Activated T-helper 2 cell treated with anti-CD3 and anti-CD28 coated beads, Interferon-gamma antibody, Interleukin-2, Interleukin-4, amounts not matched to agents 10 μg/mL and 5 μg/mL and 100 μg/mL, durations not matched to agents 14 hours and 24 hours and 36 hours (primary cell): ENCODE measurements at regions not wholly inside any gene's neighbourhood (a gene's known extent, or its start where the extent isn't known, plus 50 kb on each side); places are given as distances from the start of the nearest gene placed in this dataset.

Experiments used
- DNase-seq: peaks from one replicate; pipeline ENCODE4 v3.0.0; 2021; ENCODE audit warnings: low spot score
- H3K27ac Mint-ChIP-seq: one replicate; pipeline ENCODE4 v1.8.0; 2021; ENCODE audit warnings: mixed read lengths
- H3K27me3 Mint-ChIP-seq: one replicate; pipeline ENCODE4 v1.8.0; 2021; ENCODE audit warnings: low read depth, mixed read lengths
- H3K36me3 Mint-ChIP-seq: one replicate; pipeline ENCODE4 v1.8.0; 2021; ENCODE audit warnings: low read depth, mixed read lengths
- H3K4me1 Mint-ChIP-seq: one replicate; pipeline ENCODE4 v1.8.0; 2021; ENCODE audit warnings: low read depth, mixed read lengths
- H3K4me3 Mint-ChIP-seq: one replicate; pipeline ENCODE4 v1.8.0; 2021; ENCODE audit warnings: low read depth, mild to moderate bottlenecking, moderate library complexity, mixed read lengths
- H3K9me3 Mint-ChIP-seq: one replicate; pipeline ENCODE4 v1.8.0; 2021; ENCODE audit warnings: mixed read lengths
- intact Hi-C: fragments of 100-400 bp; cut with micrococcal nuclease; formaldehyde crosslinking; loops from one replicate; pipeline ENCODE4 v1.15.1; 2023

- H3K4me3 Mint-ChIP-seq: no peak overlapping the region
- intact Hi-C loops: no loop called here
- H3K9me3 Mint-ChIP-seq: peaks cover 22% of the 10 kb centered on the region
- H3K27me3 Mint-ChIP-seq: no peaks in the 10 kb centered on the region
- no peaks in the 10 kb centered on the region for H3K36me3 Mint-ChIP-seq
- DNase-seq: no peak
- H3K27ac Mint-ChIP-seq: no peak overlapping the region
- no peaks in the 10 kb centered on the region for H3K4me1 Mint-ChIP-seq
Measured at GRCh38 chr16:5556158-5556810, 458.7 kb upstream of the EEF2KMT start.

- peaks cover 3% of the 10 kb centered on the region for H3K9me3 Mint-ChIP-seq
- no peak overlapping the region for H3K4me3 Mint-ChIP-seq
- no peak overlapping the region for H3K27ac Mint-ChIP-seq
- intact Hi-C loops: no loop called here
- no peak for DNase-seq
- no peaks in the 10 kb centered on the region for H3K36me3 Mint-ChIP-seq
- H3K4me1 Mint-ChIP-seq: no peaks in the 10 kb centered on the region
- H3K27me3 Mint-ChIP-seq: no peaks in the 10 kb centered on the region
Measured at GRCh38 chr16:5551909-5552308, 454.3 kb upstream of the EEF2KMT start.

- peaks cover 3% of the 10 kb centered on the region for H3K9me3 Mint-ChIP-seq
- no peaks in the 10 kb centered on the region for H3K36me3 Mint-ChIP-seq
- intact Hi-C loops: no loop called here
- no peaks in the 10 kb centered on the region for H3K4me1 Mint-ChIP-seq
- H3K4me3 Mint-ChIP-seq: no peak overlapping the region
- no peak overlapping the region for H3K27ac Mint-ChIP-seq
- DNase-seq: no peak
- H3K27me3 Mint-ChIP-seq: no peaks in the 10 kb centered on the region
Measured at GRCh38 chr16:5549802-5550201, 452.2 kb upstream of the EEF2KMT start.

GRCh38 chr16:5541356-5541755 lies 443.8 kb upstream of the EEF2KMT start:
- intact Hi-C loops: no loop called here
- H3K27ac Mint-ChIP-seq: no peak overlapping the region

GRCh38 chr16:5537347-5537746 lies 439.8 kb upstream of the EEF2KMT start:
- H3K9me3 Mint-ChIP-seq: peaks cover 11% of the 10 kb centered on the region
- intact Hi-C loops: no loop called here
- no peaks in the 10 kb centered on the region for H3K36me3 Mint-ChIP-seq
- no peak overlapping the region for H3K4me3 Mint-ChIP-seq
- H3K27ac Mint-ChIP-seq: no peak overlapping the region
- no peak for DNase-seq
- no peaks in the 10 kb centered on the region for H3K27me3 Mint-ChIP-seq
- no peaks in the 10 kb centered on the region for H3K4me1 Mint-ChIP-seq

More at GRCh38 chr16:5541356-5541755, 443.8 kb upstream of the EEF2KMT start:
- Mint-ChIP-seq H3K4me3 (no peak overlapping the region), H3K4me1 (no peaks in the 10 kb centered on the region), H3K9me3 (no peaks in the 10 kb centered on the region), H3K27me3 (no peaks in the 10 kb centered on the region), H3K36me3 (no peaks in the 10 kb centered on the region)
- no peak for DNase-seq

GRCh38 chr16:5533321-5533888 lies 435.8 kb upstream of the EEF2KMT start:
- H3K36me3 Mint-ChIP-seq: no peaks in the 10 kb centered on the region
- no peak for DNase-seq
- no peak overlapping the region for H3K4me3 Mint-ChIP-seq
- intact Hi-C loops: no loop called here
- H3K9me3 Mint-ChIP-seq: peaks cover 15% of the 10 kb centered on the region
- H3K27ac Mint-ChIP-seq: no peak overlapping the region
- no peaks in the 10 kb centered on the region for H3K27me3 Mint-ChIP-seq
- no peaks in the 10 kb centered on the region for H3K4me1 Mint-ChIP-seq

GRCh38 chr16:5527817-5528216 lies 430.2 kb upstream of the EEF2KMT start:
- Mint-ChIP-seq H3K4me3 (no peak overlapping the region), H3K36me3 (no peaks in the 10 kb centered on the region), H3K27ac (no peak overlapping the region), H3K27me3 (no peaks in the 10 kb centered on the region), H3K4me1 (no peaks in the 10 kb centered on the region), H3K9me3 (peaks cover 6% of the 10 kb centered on the region)
- DNase-seq: no peak
- intact Hi-C loops: no loop called here

GRCh38 chr16:5526826-5527225 lies 429.2 kb upstream of the EEF2KMT start:
- DNase-seq: no peak
- intact Hi-C loops: no loop called here
- Mint-ChIP-seq H3K36me3 (no peaks in the 10 kb centered on the region), H3K27ac (no peak overlapping the region), H3K4me1 (no peaks in the 10 kb centered on the region), H3K9me3 (peaks cover 5% of the 10 kb centered on the region), H3K4me3 (no peak overlapping the region), H3K27me3 (no peaks in the 10 kb centered on the region)

GRCh38 chr16:5523829-5524228 lies 426.2 kb upstream of the EEF2KMT start:
- no peak overlapping the region for H3K4me3 Mint-ChIP-seq
- H3K27me3 Mint-ChIP-seq: no peaks in the 10 kb centered on the region
- intact Hi-C loops: no loop called here
- H3K27ac Mint-ChIP-seq: no peak overlapping the region
- peaks cover 6% of the 10 kb centered on the region for H3K9me3 Mint-ChIP-seq
- no peak for DNase-seq
- no peaks in the 10 kb centered on the region for H3K4me1 Mint-ChIP-seq
- H3K36me3 Mint-ChIP-seq: no peaks in the 10 kb centered on the region

- H3K27ac Mint-ChIP-seq: no peak overlapping the region
- no peaks in the 10 kb centered on the region for H3K36me3 Mint-ChIP-seq
- H3K27me3 Mint-ChIP-seq: no peaks in the 10 kb centered on the region
- no peaks in the 10 kb centered on the region for H3K4me1 Mint-ChIP-seq
- peaks cover 11% of the 10 kb centered on the region for H3K9me3 Mint-ChIP-seq
- intact Hi-C loops: no loop called here
- H3K4me3 Mint-ChIP-seq: no peak overlapping the region
- no peak for DNase-seq
Measured at GRCh38 chr16:5516115-5516514, 418.5 kb upstream of the EEF2KMT start.

GRCh38 chr16:5512014-5512413 lies 414.4 kb upstream of the EEF2KMT start:
- no peak overlapping the region for H3K4me3 Mint-ChIP-seq
- no peaks in the 10 kb centered on the region for H3K4me1 Mint-ChIP-seq
- H3K9me3 Mint-ChIP-seq: peaks cover 11% of the 10 kb centered on the region
- no peaks in the 10 kb centered on the region for H3K36me3 Mint-ChIP-seq
- H3K27me3 Mint-ChIP-seq: no peaks in the 10 kb centered on the region
- intact Hi-C loops: no loop called here
- no peak overlapping the region for H3K27ac Mint-ChIP-seq
- DNase-seq: no peak

- Mint-ChIP-seq H3K36me3 (no peaks in the 10 kb centered on the region), H3K9me3 (peaks cover 6% of the 10 kb centered on the region), H3K27ac (no peak overlapping the region), H3K4me1 (no peaks in the 10 kb centered on the region), H3K27me3 (no peaks in the 10 kb centered on the region), H3K4me3 (no peak overlapping the region)
- no peak for DNase-seq
- intact Hi-C loops: no loop called here
Measured at GRCh38 chr16:5510819-5511370, 413.3 kb upstream of the EEF2KMT start.

GRCh38 chr16:5509794-5510193 lies 412.2 kb upstream of the EEF2KMT start:
- Mint-ChIP-seq H3K4me1 (no peaks in the 10 kb centered on the region), H3K4me3 (no peak overlapping the region), H3K36me3 (no peaks in the 10 kb centered on the region), H3K27me3 (no peaks in the 10 kb centered on the region), H3K9me3 (peaks cover 6% of the 10 kb centered on the region), H3K27ac (no peak overlapping the region)
- no peak for DNase-seq
- intact Hi-C loops: no loop called here
